HG02763 (cell line): ENCODE measurements at regions not wholly inside any gene's neighbourhood (a gene's known extent, or its start where the extent isn't known, plus 50 kb on each side); places are given as distances from the start of the nearest gene placed in this dataset.

Experiments used
- ATAC-seq: cut with Tn5 transposase; IDR thresholded peaks from one replicate; pipeline ENCODE4 v1.9.1; 2021; ENCODE audit warnings: mild to moderate bottlenecking, moderate library complexity; ENCODE audit not compliant: unreplicated experiment

GRCh38 chr22:49021131-49021925 lies 806.3 kb downstream of the BRD1 start:
- ATAC-seq: no peak

DNA sequence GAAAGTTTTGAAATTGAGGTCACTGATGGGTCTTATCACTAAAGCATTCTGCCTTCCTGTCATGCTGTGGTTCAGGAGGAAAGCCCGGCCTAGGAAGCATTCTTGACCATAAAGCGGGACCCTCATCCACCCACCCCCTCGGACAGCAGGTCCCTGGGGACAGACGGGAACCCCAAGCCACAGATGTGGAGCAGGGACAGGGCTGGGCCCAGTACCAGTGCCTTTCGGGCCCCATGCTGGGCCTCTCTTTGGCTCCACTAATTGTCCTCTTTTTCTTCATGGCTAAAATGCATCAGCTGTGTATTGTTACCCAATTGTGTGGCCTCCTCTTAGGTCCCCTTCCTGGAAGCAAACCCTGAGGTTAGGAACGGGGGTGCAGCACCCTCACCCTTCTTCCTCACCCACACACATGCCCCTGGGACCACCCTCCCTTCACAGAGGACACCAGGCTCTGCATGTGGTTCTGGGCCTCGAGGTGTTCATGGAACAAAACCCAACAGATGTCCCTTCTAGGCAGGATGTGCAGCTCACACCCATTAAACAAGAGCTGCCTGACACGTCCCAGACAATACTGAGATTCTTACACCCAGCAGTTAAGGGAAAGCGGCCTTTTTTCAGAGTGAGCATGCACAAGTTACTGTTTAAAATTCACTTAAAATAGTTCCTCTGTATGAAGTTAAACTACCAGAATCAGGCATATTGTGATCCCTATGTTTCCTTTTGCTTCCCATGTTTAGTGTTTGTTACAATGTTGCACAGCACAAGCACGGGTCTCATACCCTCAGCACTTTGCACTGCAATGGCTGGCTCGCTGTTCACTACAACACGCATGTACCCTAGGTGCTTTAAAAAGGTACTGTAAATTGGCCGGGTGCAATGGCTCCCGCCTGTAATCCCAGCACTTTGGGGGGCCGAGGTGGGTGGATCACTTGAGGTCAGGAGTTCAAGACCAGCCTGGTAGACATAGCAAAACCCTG lies 807.6 kb downstream of the BRD1 start:
- ATAC-seq: no peak

DNA sequence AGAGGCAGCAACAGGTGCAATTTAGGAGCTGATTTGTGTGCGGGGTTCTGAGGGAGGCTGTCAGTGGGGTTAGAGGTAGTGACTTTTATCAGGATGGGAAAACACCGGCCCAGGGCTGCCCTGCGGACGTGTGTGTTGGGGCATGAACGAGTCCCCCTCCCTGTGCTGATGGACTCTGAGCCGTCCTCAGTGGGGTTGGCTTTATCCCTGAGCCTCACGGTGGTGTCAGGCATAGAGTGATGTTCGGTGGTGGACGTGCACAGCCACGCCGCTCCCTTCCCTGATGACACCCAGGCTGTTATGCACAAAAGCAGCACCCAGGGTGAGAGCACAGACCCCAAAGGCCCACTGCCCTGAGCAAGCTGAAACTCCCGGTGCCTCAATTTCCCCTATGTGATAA lies 809.1 kb downstream of the BRD1 start:
- no peak for ATAC-seq

- no peak for ATAC-seq
Measured at GRCh38 chr22:49017482-49018329, 810.0 kb downstream of the BRD1 start.

GRCh38 chr22:49016909-49017481 lies 810.7 kb downstream of the BRD1 start:
- ATAC-seq: no peak

GRCh38 chr22:49015993-49016908 lies 811.4 kb downstream of the BRD1 start:
- ATAC-seq: no peak

DNA sequence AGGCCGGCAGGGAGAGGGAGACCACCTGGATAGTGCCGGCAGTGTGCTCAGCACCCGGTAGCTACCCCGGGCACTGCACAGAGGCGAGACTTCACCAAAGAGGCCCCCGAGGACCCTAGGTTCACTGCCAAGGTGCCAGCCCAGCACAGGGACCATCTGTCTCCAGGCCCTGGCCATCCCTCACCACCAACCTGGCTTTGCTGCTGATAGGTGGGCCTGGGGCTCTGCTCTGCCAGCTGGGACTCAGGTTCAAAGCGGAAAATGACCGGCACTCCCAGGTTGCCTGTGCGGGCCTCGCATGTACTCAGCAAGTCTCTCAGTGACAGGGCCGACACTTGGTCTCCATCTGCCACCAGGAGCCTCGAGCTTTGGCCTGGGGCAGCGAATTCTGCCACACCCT lies 812.2 kb downstream of the BRD1 start:
- ATAC-seq: no peak

DNA sequence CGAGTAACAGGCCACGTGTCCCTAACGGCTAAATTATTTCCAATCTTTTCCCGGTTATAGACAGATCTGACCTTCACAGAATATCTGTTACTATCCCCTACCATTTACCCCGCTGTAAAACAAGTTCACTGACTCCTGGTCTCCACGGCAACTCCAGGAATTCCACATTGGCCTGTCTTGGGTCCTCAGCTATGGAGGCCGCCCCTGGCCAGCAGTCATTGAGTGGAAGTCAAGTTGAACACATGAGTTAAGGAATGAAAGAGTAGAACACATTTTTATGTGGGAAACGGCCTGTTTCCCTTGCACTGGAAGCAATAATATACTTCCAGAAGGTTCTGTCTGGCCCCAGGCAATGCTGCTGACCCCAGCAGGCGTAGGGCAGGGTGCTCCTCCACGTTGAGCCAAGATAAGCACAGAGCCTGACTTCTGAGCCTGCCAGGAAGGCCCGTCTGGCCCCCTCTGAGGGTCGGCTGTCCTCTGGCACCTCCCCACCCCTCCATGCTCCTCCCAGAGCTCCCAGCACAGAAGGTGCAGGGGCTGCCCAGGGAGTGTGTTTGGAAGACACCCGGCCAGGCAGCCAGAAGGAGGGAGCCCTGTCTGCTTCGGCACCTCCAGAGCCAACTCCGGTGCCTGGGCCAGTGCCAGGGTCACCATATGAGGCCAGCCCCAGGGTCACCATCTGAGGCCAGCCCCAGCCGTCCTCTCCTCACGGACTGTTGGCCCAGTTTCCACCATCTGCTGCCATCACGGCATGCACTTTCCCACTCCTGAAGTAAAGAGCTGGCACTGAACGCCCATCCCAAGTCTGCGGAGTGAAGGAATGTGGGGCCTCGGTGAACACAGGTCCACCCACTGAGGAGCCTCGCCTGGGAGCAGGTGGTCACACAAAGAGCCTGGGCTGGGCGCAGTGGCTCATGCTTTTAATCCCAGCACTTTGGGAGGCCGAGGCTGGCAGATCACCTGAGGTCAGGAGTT lies 813.2 kb downstream of the BRD1 start:
- no peak for ATAC-seq

DNA sequence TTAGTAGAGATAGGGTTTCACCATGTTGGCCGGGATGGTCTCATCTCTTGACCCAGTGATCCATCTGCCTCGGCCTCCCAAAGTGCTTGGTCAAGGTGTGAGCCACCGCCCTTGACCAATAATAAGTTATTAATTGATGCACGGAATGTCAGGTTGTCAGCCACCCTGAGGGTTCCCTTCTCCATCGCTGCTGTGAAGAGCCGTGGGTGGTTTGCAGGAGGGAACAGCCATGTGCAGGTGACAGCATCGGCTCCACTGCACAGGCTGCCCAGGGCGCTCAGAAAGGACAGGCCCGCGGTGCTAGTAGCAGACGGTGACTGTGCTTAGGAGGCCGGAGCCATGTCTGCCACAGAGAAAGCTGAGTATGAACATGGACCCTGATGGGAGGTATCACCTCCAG lies 814.0 kb downstream of the BRD1 start:
- ATAC-seq: no peak

- ATAC-seq: no peak
Measured at GRCh38 chr22:49012712-49013395, 814.8 kb downstream of the BRD1 start.

DNA sequence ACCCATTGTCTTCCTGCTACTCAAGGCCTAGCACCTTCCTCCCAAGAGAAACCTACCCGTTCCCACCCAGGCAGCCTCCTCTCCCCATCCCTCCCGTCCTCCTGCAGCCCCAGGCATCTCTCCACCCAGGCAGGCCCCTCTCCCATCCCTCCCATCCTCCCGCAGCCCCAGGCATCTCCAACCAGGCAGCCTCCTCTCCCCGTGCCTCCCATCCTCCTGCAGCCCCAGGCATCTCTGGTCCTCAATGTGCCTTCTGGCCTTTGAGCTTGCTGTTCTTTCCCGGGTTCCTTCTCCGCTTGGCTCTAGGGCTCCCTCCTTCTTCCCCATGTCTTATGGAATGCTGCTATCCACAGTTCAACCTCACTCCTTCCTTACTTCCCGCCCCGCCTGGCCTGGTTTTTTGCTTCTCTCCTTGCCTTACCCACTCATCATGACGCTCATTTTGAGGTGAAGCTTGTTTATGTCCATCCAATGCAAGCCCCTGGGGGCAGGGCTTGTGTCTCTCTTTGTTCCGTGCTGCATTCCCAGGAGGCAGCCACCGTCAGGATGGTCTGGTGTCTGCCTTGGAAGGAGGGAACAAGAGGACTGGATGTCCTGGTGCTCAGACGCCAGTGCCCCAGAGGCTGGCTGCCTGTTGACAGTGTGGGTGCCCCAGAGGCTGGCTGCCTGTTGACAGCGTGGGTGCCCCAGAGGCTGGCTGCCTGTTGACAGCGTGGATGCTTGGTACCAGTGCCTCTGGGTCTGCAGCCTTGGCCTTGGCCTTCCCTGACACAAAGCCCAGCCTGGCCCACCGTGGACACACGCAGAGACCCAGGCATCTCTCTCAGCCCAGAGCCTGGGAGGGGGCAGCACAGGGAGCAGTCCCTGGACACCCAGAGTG lies 815.7 kb downstream of the BRD1 start:
- no peak for ATAC-seq

GRCh38 chr22:49011379-49011768 lies 816.3 kb downstream of the BRD1 start:
- ATAC-seq: no peak

- ATAC-seq: no peak
Measured at GRCh38 chr22:49010901-49011300, 816.8 kb downstream of the BRD1 start.

GRCh38 chr22:49010070-49010863 lies 817.4 kb downstream of the BRD1 start:
- ATAC-seq: no peak

- ATAC-seq: no peak
Measured at GRCh38 chr22:49009359-49010063, 818.2 kb downstream of the BRD1 start.
